ENCODE measurements at regions not wholly inside any gene's neighbourhood (a gene's known extent, or its start where the extent isn't known, plus 50 kb on each side); places are given as distances from the start of the nearest gene placed in this dataset.

- no peaks in the 10 kb centered on the region for H3K4me1 ChIP-seq (ENCODE audit: control insufficient read depth, insufficient read depth, low read length)
- dilution Hi-C loops (cut with HindIII; ENCODE audit: low sequenced_read_pairs, unreplicated experiment), result no loop called here
- H4K20me1 ChIP-seq (ENCODE audit: insufficient read depth, low read length), result no peaks in the 10 kb centered on the region
- no peak overlapping the region for H2AK9ac ChIP-seq (replicated peaks; ENCODE audit: low read depth, low read length, poor library complexity)
- H4K91ac ChIP-seq (ENCODE audit: insufficient read depth, low read depth, low read length), result no peak overlapping the region
- no peak for TF ChIP-seq POLR2A (IDR thresholded peaks at IDR 0.05; ENCODE audit: low read depth, low read length)
- TF ChIP-seq, protein P1, sequence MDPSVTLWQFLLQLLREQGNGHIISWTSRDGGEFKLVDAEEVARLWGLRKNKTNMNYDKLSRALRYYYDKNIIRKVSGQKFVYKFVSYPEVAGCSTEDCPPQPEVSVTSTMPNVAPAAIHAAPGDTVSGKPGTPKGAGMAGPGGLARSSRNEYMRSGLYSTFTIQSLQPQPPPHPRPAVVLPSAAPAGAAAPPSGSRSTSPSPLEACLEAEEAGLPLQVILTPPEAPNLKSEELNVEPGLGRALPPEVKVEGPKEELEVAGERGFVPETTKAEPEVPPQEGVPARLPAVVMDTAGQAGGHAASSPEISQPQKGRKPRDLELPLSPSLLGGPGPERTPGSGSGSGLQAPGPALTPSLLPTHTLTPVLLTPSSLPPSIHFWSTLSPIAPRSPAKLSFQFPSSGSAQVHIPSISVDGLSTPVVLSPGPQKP (IDR thresholded peaks at IDR 0.05; ENCODE audit: borderline replicate concordance, low read depth, low read length), result no peak
- no peak for TF ChIP-seq CEBPB (IDR thresholded peaks at IDR 0.05; ENCODE audit: low read depth, low read length)
- TF ChIP-seq CTCF (conservative IDR thresholded peaks at IDR 0.05; ENCODE audit: low read depth, low read length), result no peak
- no peak for TF ChIP-seq MAZ (IDR thresholded peaks at IDR 0.05; ENCODE audit: borderline replicate concordance, low read depth, low read length)
- no peak overlapping the region for H2AFZ ChIP-seq (replicated peaks; ENCODE audit: low read length, poor library complexity)
- H3K27ac ChIP-seq (ENCODE audit: insufficient read depth, low read length), result no peak overlapping the region
- H3K36me3 ChIP-seq (ENCODE audit: control insufficient read depth, insufficient read depth, low read length), result no peaks in the 10 kb centered on the region
- H3K9me1 ChIP-seq (ENCODE audit: insufficient read depth, low read length), result no peaks in the 10 kb centered on the region
- H3K4me2 ChIP-seq (ENCODE audit: low read depth, low read length), result no peak overlapping the region
- no peak overlapping the region for H3K18ac ChIP-seq (ENCODE audit: low read depth, low read length)
- no peak overlapping the region for H2AK5ac ChIP-seq (ENCODE audit: low read depth, low read length)
- H3K23ac ChIP-seq (ENCODE audit: low read depth, low read length), result no peak overlapping the region
- BruUV-seq (replicated peaks), result no TSS peak
- ChIA-PET POLR2A (ENCODE audit: unreplicated experiment) (no interaction called here), CTCF (no interaction called here)
- no peak overlapping the region for H3K4ac ChIP-seq (ENCODE audit: low read depth, low read length)
- no peak overlapping the region for H2BK5ac ChIP-seq (ENCODE audit: low read depth, low read length, poor library complexity, severe bottlenecking)
- H3K56ac ChIP-seq (ENCODE audit: extremely low read depth, insufficient read depth, low read length), result no peak overlapping the region
- ATAC-seq (ENCODE audit: low read depth) (no peak), DNase-seq (no peak)
- H3K9me3 ChIP-seq (ENCODE audit: control insufficient read depth, insufficient read depth, low read length), result peaks cover 9% of the 10 kb centered on the region
- H2BK20ac ChIP-seq (ENCODE audit: low read depth, low read length), result no peak overlapping the region
- intact Hi-C loops (cut with micrococcal nuclease), result no loop called here
- H2BK120ac ChIP-seq (ENCODE audit: low read depth, low read length), result no peak overlapping the region
- H2BK15ac ChIP-seq (ENCODE audit: low read depth, low read length), result no peak overlapping the region
- H4K8ac ChIP-seq (ENCODE audit: low read depth in 2 of 2, low read length in 2 of 2), result no peak overlapping the region
- in situ Hi-C loops (cut with MboI; ENCODE audit: low sequenced_read_pairs), result no loop called here
- WGBS, 2 experiments (ENCODE audit: extremely low coverage in 2 of 2, insufficient read length in 1 of 2), result 80% methylated on average over 1 of the region's 3 CpGs; no CpG with 5 or more reads in 1 of the 2 experiments
- no peak overlapping the region for H3K9ac ChIP-seq (ENCODE audit: low read depth, low read length)
- no peaks in the 10 kb centered on the region for H3K27me3 ChIP-seq (ENCODE audit: control insufficient read depth, insufficient read depth, low read length)
- no peak overlapping the region for H4K5ac ChIP-seq (ENCODE audit: low read depth, low read length)
- no peak overlapping the region for H3K4me3 ChIP-seq (ENCODE audit: insufficient read depth, low read depth, low read length)
- H3K14ac ChIP-seq (replicated peaks; ENCODE audit: low read depth, low read length), result no peak overlapping the region
- no peaks in the 10 kb centered on the region for H3K79me1 ChIP-seq (ENCODE audit: low read depth in 1 of 2, low read length in 2 of 2)
These were observed 93.1 kb downstream of the OAT start for GRCh38 chr10:124325633-124325914.
